HepG2 (cell line): ENCODE measurements at regions not wholly inside any gene's neighbourhood (a gene's known extent, or its start where the extent isn't known, plus 50 kb on each side); places are given as distances from the start of the nearest gene placed in this dataset.
"Not testable (repeated sequence)": the region's sequence is repeated elsewhere in the genome, so short reads cannot be mapped to it uniquely, and the experiment has no call there.

Experiments
- ATAC-seq: fragments of 200-7000 bp; cut with Tn5 transposase; 3 replicates; pipeline ENCODE4 v1.9.1; 2020; ENCODE audit warnings: mild to moderate bottlenecking, moderate library complexity
- BruUV-seq: library from RNA; stranded (reverse); fragments of 400-500 nt; replicated peaks from 2 replicates; lab custom pipeline; 2021; lab: Mats Ljungman, UMichigan
- CTCF ChIA-PET: fragments of 300-600 bp; formaldehyde crosslinking; extraction: SDS; loops from one replicate; lab custom pipeline; 2021; ENCODE audit warnings: low total read pairs, inconsistent platforms, low intra/inter-chr PET ratio; lab: Yijun Ruan, JAX
- POLR2A ChIA-PET: fragments of 350-600 bp; sonication (Branson Sonifier 250); formaldehyde crosslinking; loops from one replicate; lab custom pipeline; 2020; ENCODE audit warnings: antibody characterized with exemption, inconsistent platforms; lab: Yijun Ruan, JAX
- DNase-seq: peaks from one replicate; pipeline ENCODE4 v3.0.0-alpha.2; 2015; ENCODE audit warnings: low spot score
- FAIRE-seq: peaks from 3 replicates; lab custom pipeline; 2011; peaks lifted over from hg19 to GRCh38; lab: Jason Lieb, UNC
- H2AFZ ChIP-seq: one replicate; pipeline ENCODE4 v1.6.1; 2011; ENCODE audit warnings: low read length, inconsistent platforms
- H3K27ac ChIP-seq: fragments of 300-600 bp; 3 replicates; pipeline ENCODE4 v1.8.0; 2011; ENCODE audit warnings: mixed run types, mild to moderate bottlenecking, mixed read lengths, low read length, inconsistent platforms; ENCODE audit not compliant: insufficient read depth; ENCODE audit errors: extremely low read length
- H3K27me3 ChIP-seq, 2 experiments: fragments of 200-600 bp in 1 of 2; 2 replicates in 1 of 2; 3 replicates in 1 of 2; pipeline versions ENCODE4 v1.6.0 to v1.8.0; 2011; ENCODE audit warnings: low read length in 2 of 2, mild to moderate bottlenecking in 2 of 2, moderate library complexity in 2 of 2, inconsistent platforms in 1 of 2; ENCODE audit not compliant: insufficient read depth in 2 of 2, control insufficient read depth in 1 of 2
- H3K36me3 ChIP-seq, 2 experiments: fragments of 200-600 bp in 1 of 2; replicated peaks in 1 of 2; 2 replicates in 1 of 2; 3 replicates in 1 of 2; pipeline versions ENCODE4 v1.5.1 to v1.8.0; 2011; ENCODE audit warnings: low read length in 2 of 2, inconsistent platforms in 1 of 2; ENCODE audit not compliant: insufficient read depth in 2 of 2, control insufficient read depth in 1 of 2
- H3K4me1 ChIP-seq: 2 replicates; pipeline ENCODE4 v1.5.1; 2012; ENCODE audit warnings: low read length, inconsistent platforms; ENCODE audit not compliant: insufficient read depth
- H3K4me2 ChIP-seq: 2 replicates; pipeline ENCODE4 v1.6.0; 2011; ENCODE audit warnings: low read depth, low read length, inconsistent platforms
- H3K4me3 ChIP-seq, 3 experiments: fragments of 200-600 bp in 1 of 3; sonication (generic), shearing (Covaris generic) in 1 of 3; replicated peaks in 1 of 3; 2 replicates each; pipeline ENCODE4 v1.5.1; 2011 to 2016; ENCODE audit warnings: low read length in 3 of 3, inconsistent platforms in 2 of 3, low read depth in 2 of 3, mild to moderate bottlenecking in 2 of 3, control low read depth in 1 of 3, mixed read lengths in 1 of 3; ENCODE audit not compliant: insufficient read depth in 1 of 3
- H3K79me2 ChIP-seq: one replicate; pipeline ENCODE4 v1.6.1; 2011; ENCODE audit warnings: low read length, inconsistent platforms; ENCODE audit not compliant: insufficient read depth
- H3K9ac ChIP-seq: 2 replicates; pipeline ENCODE4 v1.6.0; 2011; ENCODE audit warnings: mild to moderate bottlenecking, low read depth, low read length, inconsistent platforms; ENCODE audit not compliant: insufficient read depth
- H3K9me3 ChIP-seq: 2 replicates; pipeline ENCODE4 v1.5.1; 2012; ENCODE audit warnings: mild to moderate bottlenecking, low read length
- H4K20me1 ChIP-seq: 2 replicates; pipeline ENCODE4 v1.6.0; 2011; ENCODE audit warnings: inconsistent platforms, mild to moderate bottlenecking, low read length, moderate library complexity; ENCODE audit not compliant: insufficient read depth
- ATF7 ChIP-seq, 2 experiments: fragments of 450-650 bp in 1 of 2; sonication (generic) in 1 of 2; formaldehyde crosslinking in 1 of 2; IDR thresholded peaks; 2 replicates each; pipeline versions ENCODE4 v1.4.0 to v1.6.1; 2016 to 2020; ENCODE audit warnings: antibody characterized with exemption in 1 of 2, mild to moderate bottlenecking in 1 of 2, missing genetic modification reagents in 1 of 2
- RORA ChIP-seq: sonication (generic); formaldehyde crosslinking; IDR thresholded peaks from 2 replicates; pipeline ENCODE4 v1.5.0; 2020; ENCODE audit warnings: mild to moderate bottlenecking, missing genetic modification reagents, moderate library complexity
- THRA ChIP-seq: sonication (generic); formaldehyde crosslinking; IDR thresholded peaks from 2 replicates; pipeline ENCODE4 v1.4.0; 2020; ENCODE audit warnings: missing genetic modification reagents, borderline replicate concordance
- ZBTB3 ChIP-seq: sonication (generic); formaldehyde crosslinking; IDR thresholded peaks from 2 replicates; pipeline ENCODE4 v1.4.0; 2020; ENCODE audit warnings: low read depth, mild to moderate bottlenecking, moderate library complexity, missing genetic modification reagents, borderline replicate concordance
- ZNF276 ChIP-seq: sonication (generic); formaldehyde crosslinking; IDR thresholded peaks from 2 replicates; pipeline ENCODE4 v1.4.0; 2020; ENCODE audit warnings: mild to moderate bottlenecking, low read depth, missing genetic modification reagents
- ZNF614 ChIP-seq: IDR thresholded peaks from 2 replicates; pipeline ENCODE4 v1.6.1; 2018; ENCODE audit warnings: missing biosample characterization, missing genetic modification reagents, inconsistent platforms, borderline replicate concordance
- ZNF660 ChIP-seq: sonication (generic); formaldehyde crosslinking; IDR thresholded peaks from 2 replicates; pipeline ENCODE4 v1.5.1; 2020; ENCODE audit warnings: mild to moderate bottlenecking, low read depth, missing genetic modification reagents, borderline replicate concordance
- WGBS: methylation state at CpG from one replicate; pipeline ENCODE4 v1.1.6; 2017; ENCODE audit warnings: low lambda C conversion rate; 5-methylcytosine and 5-hydroxymethylcytosine counted together
- in situ Hi-C: cut with HindIII; loops from 2 replicates; pipeline ENCODE4 v1.10.0; 2017; ENCODE audit warnings: low pct_unique_long_range_greater_than_20kb; ENCODE audit not compliant: extremely low pct_ligation_motif_present
- intact Hi-C: fragments of 100-400 bp; cut with micrococcal nuclease; formaldehyde crosslinking; loops from one replicate; pipeline ENCODE4 v1.10.0; 2022; ENCODE audit not compliant: unreplicated experiment
- TF ChIP-seq, protein P1 (sequence below): sonication (generic); formaldehyde crosslinking; conservative IDR thresholded peaks from 2 replicates; pipeline ENCODE4 v1.4.0; 2020; ENCODE audit warnings: missing genetic modification reagents

DNA sequence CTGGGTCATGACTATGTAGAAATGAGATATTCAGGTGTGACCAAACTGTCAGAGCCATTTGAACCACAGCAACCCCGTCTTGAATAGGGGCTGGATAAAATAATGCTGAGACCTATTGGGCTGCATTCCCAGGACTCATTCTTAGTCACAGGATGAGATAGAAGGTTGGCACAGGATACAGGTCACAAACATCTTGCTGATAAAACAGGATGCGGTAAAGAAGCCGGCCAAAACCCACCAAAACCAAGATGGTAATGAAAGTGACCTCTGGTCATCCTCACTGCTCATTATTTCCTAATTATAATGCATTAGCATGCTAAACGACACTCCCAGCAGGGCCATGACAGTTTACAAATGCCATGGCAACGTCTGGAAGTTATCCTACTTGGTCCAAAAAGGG lies 545.5 kb downstream of the TMEM114 start (continued):
- TF ChIP-seq RORA (CRISPR knock-in tag) = no peak
- TF ChIP-seq ZNF276 (CRISPR knock-in tag) = no peak
- TF ChIP-seq ZNF660 (CRISPR knock-in tag) = no peak

DNA sequence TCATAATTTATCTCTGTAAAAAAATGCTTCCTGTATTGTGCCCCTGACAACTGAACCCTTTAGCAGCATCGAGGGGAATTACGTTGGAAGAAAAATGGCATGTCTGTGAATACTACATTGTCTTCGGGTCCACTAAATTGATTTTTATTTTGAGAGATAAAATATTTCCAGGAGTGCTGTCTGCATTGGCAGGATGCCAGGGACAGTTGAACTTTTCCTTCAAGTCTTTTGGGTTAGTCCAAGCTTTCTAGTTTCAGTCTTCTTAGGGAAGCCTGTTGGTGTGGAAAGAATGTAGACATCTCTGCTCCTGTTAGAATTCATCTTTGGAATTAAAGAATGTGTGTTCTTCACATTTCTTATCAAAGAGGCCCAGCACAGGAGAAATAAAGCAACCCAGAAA lies 557.9 kb downstream of the TMEM114 start:
- no TSS peak for BruUV-seq
- no peak overlapping the region for H3K4me2 ChIP-seq
- peaks cover 21% of the 10 kb centered on the region for H3K9me3 ChIP-seq
- H3K36me3 ChIP-seq = no peaks in the 10 kb centered on the region
- no peak for TF ChIP-seq ZNF614 (CRISPR knock-in tag)
- no peak for TF ChIP-seq ZBTB3 (CRISPR knock-in tag)
- TF ChIP-seq, protein P1, sequence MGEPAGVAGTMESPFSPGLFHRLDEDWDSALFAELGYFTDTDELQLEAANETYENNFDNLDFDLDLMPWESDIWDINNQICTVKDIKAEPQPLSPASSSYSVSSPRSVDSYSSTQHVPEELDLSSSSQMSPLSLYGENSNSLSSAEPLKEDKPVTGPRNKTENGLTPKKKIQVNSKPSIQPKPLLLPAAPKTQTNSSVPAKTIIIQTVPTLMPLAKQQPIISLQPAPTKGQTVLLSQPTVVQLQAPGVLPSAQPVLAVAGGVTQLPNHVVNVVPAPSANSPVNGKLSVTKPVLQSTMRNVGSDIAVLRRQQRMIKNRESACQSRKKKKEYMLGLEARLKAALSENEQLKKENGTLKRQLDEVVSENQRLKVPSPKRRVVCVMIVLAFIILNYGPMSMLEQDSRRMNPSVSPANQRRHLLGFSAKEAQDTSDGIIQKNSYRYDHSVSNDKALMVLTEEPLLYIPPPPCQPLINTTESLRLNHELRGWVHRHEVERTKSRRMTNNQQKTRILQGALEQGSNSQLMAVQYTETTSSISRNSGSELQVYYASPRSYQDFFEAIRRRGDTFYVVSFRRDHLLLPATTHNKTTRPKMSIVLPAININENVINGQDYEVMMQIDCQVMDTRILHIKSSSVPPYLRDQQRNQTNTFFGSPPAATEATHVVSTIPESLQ (CRISPR knock-in tag) = no peak
- TF ChIP-seq ATF7 (IDR thresholded peaks at IDR 0.05) = no peak
- no peak for TF ChIP-seq ATF7 (CRISPR knock-in tag; IDR thresholded peaks at IDR 0.05)
- TF ChIP-seq THRA = no peak
- intact Hi-C loops = no loop called here
- H2AFZ ChIP-seq = no peak overlapping the region
- no peaks in the 10 kb centered on the region for H4K20me1 ChIP-seq
- ATAC-seq (no peak), FAIRE-seq (no peak), DNase-seq (no peak)
- no peaks in the 10 kb centered on the region for H3K27me3 ChIP-seq
- in situ Hi-C loops = no loop called here
- ChIA-PET POLR2A (no interaction called here), CTCF (no interaction called here)
- H3K4me3 ChIP-seq = no peak overlapping the region
- no peak overlapping the region for H3K9ac ChIP-seq
- H3K79me2 ChIP-seq = no peaks in the 10 kb centered on the region
- WGBS = 3% methylated on average over 3 of the region's 3 CpGs
- no peak overlapping the region for H3K27ac ChIP-seq
- H3K4me1 ChIP-seq = no peaks in the 10 kb centered on the region

DNA sequence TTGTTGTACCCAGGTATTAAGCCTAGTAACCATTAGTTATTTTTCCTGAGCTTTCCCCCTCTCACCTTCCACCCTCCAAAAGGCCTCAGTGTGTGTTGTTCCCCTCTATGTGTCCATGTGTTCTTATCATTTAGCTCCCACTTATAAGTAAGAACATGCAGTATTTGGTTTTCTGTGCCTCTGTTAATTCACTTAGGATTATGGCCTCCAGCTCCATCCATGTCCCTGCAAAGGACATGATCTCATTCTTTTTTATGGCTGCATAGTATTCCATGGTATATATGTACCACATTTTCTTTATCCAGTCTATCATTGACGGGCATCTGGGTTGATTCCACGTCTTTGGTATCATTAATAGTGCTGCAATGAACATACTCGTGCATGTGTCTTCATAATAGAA lies 560.3 kb downstream of the TMEM114 start:
- H3K4me3 ChIP-seq, H2AFZ ChIP-seq, H4K20me1 ChIP-seq, DNase-seq, in situ Hi-C loops, H3K27ac ChIP-seq, ATAC-seq, H3K4me1 ChIP-seq, FAIRE-seq, H3K27me3 ChIP-seq, H3K9ac ChIP-seq, intact Hi-C loops, H3K4me2 ChIP-seq, H3K36me3 ChIP-seq, BruUV-seq, H3K79me2 ChIP-seq, CTCF ChIA-PET, POLR2A ChIA-PET: not testable (repeated sequence)
- under 1% methylated on average over 3 of the region's 3 CpGs for WGBS
- peaks cover 36% of the 10 kb centered on the region for H3K9me3 ChIP-seq
